ENCODE measurements at regions not wholly inside any gene's neighbourhood (a gene's known extent, or its start where the extent isn't known, plus 50 kb on each side); places are given as distances from the start of the nearest gene placed in this dataset.
"Not testable (repeated sequence)": the region's sequence is repeated elsewhere in the genome, so short reads cannot be mapped to it uniquely, and the experiment has no call there.

DNA sequence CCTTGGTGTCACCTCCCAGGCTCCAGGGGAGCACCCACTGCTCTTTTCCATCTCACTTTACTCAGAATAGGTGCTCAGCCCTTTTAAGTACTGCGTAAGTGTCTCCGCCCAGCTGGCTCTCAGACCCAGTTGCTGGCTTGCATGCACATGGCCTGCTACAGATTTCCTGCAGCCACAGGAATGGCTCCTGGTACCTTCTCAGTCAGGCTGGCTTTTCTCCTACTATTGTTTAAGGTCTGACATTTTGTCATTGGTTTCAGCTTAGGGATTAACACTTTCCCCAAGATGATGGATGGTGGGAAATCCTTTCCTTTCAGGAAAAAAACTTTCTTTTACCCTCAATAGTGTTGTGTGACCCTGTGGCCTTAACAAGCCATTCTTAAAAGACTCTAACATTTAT, 1652.3 kb upstream of the WWC1 start:
- H3K27me3 Mint-ChIP-seq = no peaks in the 10 kb centered on the region

DNA sequence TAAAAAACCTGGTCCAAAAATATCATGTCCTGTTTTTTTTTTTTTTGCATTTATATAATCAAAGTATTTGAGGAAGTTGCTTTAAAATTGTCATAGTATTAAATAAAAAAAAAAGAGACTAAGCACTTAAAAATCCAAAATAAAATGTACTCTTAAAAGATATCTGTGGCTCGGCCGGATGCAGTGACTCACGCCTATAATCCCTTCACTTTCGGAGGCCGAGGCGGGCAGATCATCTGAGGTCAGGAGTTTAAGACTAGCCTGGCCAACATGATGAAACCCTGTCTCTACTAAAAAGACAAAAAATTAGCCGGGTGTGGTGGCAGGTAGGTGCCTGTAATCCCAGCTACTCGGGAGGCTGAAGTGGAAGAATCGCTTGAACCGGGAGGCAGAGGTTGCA, 1651.3 kb upstream of the WWC1 start:
- H2AFZ ChIP-seq (ENCODE audit: insufficient read depth, low read depth, low read length, poor library complexity, severe bottlenecking); H3K27me3 Mint-ChIP-seq; H3K9ac ChIP-seq (ENCODE audit: low read length); POLR2A ChIA-PET; ATAC-seq (ENCODE audit: low read depth); H3K36me3 ChIP-seq (replicated peaks in 1 of 2; ENCODE audit: control extremely low read depth in 1 of 2, control insufficient read depth in 1 of 2, extremely low read depth in 1 of 2, insufficient read depth in 2 of 2, low read length in 1 of 2); H3K27ac Mint-ChIP-seq; H3K79me2 ChIP-seq (ENCODE audit: control insufficient read depth, insufficient read depth, low read length); H3K27ac ChIP-seq (ENCODE audit: low read length in 2 of 2); H3K9me3 Mint-ChIP-seq (ENCODE audit: insufficient read depth); H3K27me3 ChIP-seq (replicated peaks in 1 of 4; ENCODE audit: control extremely low read depth in 1 of 4, control insufficient read depth in 3 of 4, insufficient read depth in 4 of 4, low read length in 3 of 4); H3K4me2 ChIP-seq (replicated peaks; ENCODE audit: low read depth, low read length, poor library complexity, severe bottlenecking); intact Hi-C loops (cut with micrococcal nuclease); H3K9me3 ChIP-seq (ENCODE audit: control extremely low read depth in 1 of 3, control insufficient read depth in 2 of 3, insufficient read depth in 1 of 3, low read length in 2 of 3); H3K4me3 Mint-ChIP-seq; DNase-seq; H3K4me3 ChIP-seq (ENCODE audit: control extremely low read depth in 1 of 5, extremely low read depth in 1 of 5, insufficient read depth in 1 of 5, low read depth in 2 of 5, low read length in 4 of 5); H3K4me1 ChIP-seq (ENCODE audit: control insufficient read depth in 2 of 2, insufficient read depth in 2 of 2, low read length in 2 of 2); H3K4me1 Mint-ChIP-seq; H4K20me1 ChIP-seq (ENCODE audit: control insufficient read depth, insufficient read depth, low read length, poor library complexity, severe bottlenecking); CTCF ChIA-PET: not testable (repeated sequence)
- 76% methylated on average over 4 of the region's 10 CpGs for WGBS (ENCODE audit: insufficient coverage)

More for the DNA sequence above, 1652.3 kb upstream of the WWC1 start:
- no peaks in the 10 kb centered on the region for H3K9me3 Mint-ChIP-seq (ENCODE audit: insufficient read depth)
- Histone ChIP-seq H3K36me3 (replicated peaks in 1 of 2; ENCODE audit: control extremely low read depth in 1 of 2, control insufficient read depth in 1 of 2, extremely low read depth in 1 of 2, insufficient read depth in 2 of 2, low read length in 1 of 2) (no peaks in the 10 kb centered on the region), H3K4me3 (ENCODE audit: control extremely low read depth in 1 of 5, extremely low read depth in 1 of 5, insufficient read depth in 1 of 5, low read depth in 2 of 5, low read length in 4 of 5) (no peak overlapping the region), H3K27me3 (replicated peaks in 1 of 4; ENCODE audit: control extremely low read depth in 1 of 4, control insufficient read depth in 3 of 4, insufficient read depth in 4 of 4, low read length in 3 of 4) (no peaks in the 10 kb centered on the region), H3K9ac (ENCODE audit: low read length) (no peak overlapping the region), H3K4me1 (ENCODE audit: control insufficient read depth in 2 of 2, insufficient read depth in 2 of 2, low read length in 2 of 2) (no peaks in the 10 kb centered on the region), H3K4me2 (replicated peaks; ENCODE audit: low read depth, low read length, poor library complexity, severe bottlenecking) (no peak overlapping the region), H2AFZ (ENCODE audit: insufficient read depth, low read depth, low read length, poor library complexity, severe bottlenecking) (no peak overlapping the region), H3K27ac (ENCODE audit: low read length in 2 of 2) (no peak overlapping the region), H4K20me1 (ENCODE audit: control insufficient read depth, insufficient read depth, low read length, poor library complexity, severe bottlenecking) (no peaks in the 10 kb centered on the region), H3K79me2 (ENCODE audit: control insufficient read depth, insufficient read depth, low read length) (no peaks in the 10 kb centered on the region), H3K9me3 (ENCODE audit: control extremely low read depth in 1 of 3, control insufficient read depth in 2 of 3, insufficient read depth in 1 of 3, low read length in 2 of 3) (peaks cover 0 to 5% (median 4%) of the 10 kb centered on the region in 3 donors)
- 92% methylated on average over 2 of the region's 2 CpGs for WGBS (ENCODE audit: insufficient coverage)
- POLR2A ChIA-PET = no interaction called here
- no peak for DNase-seq
- CTCF ChIA-PET = no interaction called here
- TF ChIP-seq, protein P1, sequence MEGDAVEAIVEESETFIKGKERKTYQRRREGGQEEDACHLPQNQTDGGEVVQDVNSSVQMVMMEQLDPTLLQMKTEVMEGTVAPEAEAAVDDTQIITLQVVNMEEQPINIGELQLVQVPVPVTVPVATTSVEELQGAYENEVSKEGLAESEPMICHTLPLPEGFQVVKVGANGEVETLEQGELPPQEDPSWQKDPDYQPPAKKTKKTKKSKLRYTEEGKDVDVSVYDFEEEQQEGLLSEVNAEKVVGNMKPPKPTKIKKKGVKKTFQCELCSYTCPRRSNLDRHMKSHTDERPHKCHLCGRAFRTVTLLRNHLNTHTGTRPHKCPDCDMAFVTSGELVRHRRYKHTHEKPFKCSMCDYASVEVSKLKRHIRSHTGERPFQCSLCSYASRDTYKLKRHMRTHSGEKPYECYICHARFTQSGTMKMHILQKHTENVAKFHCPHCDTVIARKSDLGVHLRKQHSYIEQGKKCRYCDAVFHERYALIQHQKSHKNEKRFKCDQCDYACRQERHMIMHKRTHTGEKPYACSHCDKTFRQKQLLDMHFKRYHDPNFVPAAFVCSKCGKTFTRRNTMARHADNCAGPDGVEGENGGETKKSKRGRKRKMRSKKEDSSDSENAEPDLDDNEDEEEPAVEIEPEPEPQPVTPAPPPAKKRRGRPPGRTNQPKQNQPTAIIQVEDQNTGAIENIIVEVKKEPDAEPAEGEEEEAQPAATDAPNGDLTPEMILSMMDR (IDR thresholded peaks at IDR 0.05) = no peak
- TF ChIP-seq EZH2 (IDR thresholded peaks at IDR 0.05; ENCODE audit: borderline replicate concordance, insufficient read depth, low read depth, low read length, poor library complexity, severe bottlenecking) = no peak
- no peaks in the 10 kb centered on the region for H3K4me1 Mint-ChIP-seq
- intact Hi-C loops (cut with micrococcal nuclease) = no loop called here
- no peak overlapping the region for H3K27ac Mint-ChIP-seq
- ATAC-seq (ENCODE audit: low read depth) = no peak
- no peak overlapping the region for H3K4me3 Mint-ChIP-seq
